K562 (cell line): ENCODE measurements at regions not wholly inside any gene's neighbourhood (a gene's known extent, or its start where the extent isn't known, plus 50 kb on each side); places are given as distances from the start of the nearest gene placed in this dataset.

ENCODE experiments used
- ATAC-seq: fragments of 200-7000 bp; cut with Tn5 transposase; 3 replicates; pipeline ENCODE4 v1.9.1; 2020; ENCODE audit warnings: moderate library complexity
- BruUV-seq: library from RNA; stranded (reverse); fragments of 400-500 nt; replicated peaks from 2 replicates; lab custom pipeline; 2021; lab: Mats Ljungman, UMichigan
- CTCF ChIA-PET: fragments of 300-600 bp; formaldehyde crosslinking; extraction: SDS; loops from one replicate; lab custom pipeline; 2021; ENCODE audit warnings: low intra/inter-chr PET ratio; lab: Yijun Ruan, JAX
- POLR2A ChIA-PET: fragments of 300-600, 350-650 bp; sonication (Branson Sonifier 250); formaldehyde crosslinking; extraction: SDS; loops from one replicate; lab custom pipeline; 2021; ENCODE audit warnings: antibody characterized with exemption, inconsistent platforms; lab: Yijun Ruan, JAX
- DNase-seq, 4 experiments: peaks; one replicate each; pipeline versions ENCODE4 v3.0.0 to v3.0.0-alpha.2; 2011 to 2018; ENCODE audit warnings: low spot score in 3 of 4, mixed read lengths in 3 of 4; ENCODE audit errors: extremely low read depth in 1 of 4
- FAIRE-seq: peaks from 2 replicates; lab custom pipeline; 2011; peaks lifted over from hg19 to GRCh38; lab: Jason Lieb, UNC
- H2AFZ ChIP-seq: 2 replicates; pipeline ENCODE4 v1.6.0; 2011; ENCODE audit warnings: low read depth, low read length, control low read depth, inconsistent platforms
- H3K27ac ChIP-seq: fragments of 200-600 bp; 3 replicates; pipeline ENCODE4 v1.8.0; 2011; ENCODE audit warnings: low read depth, mild to moderate bottlenecking, control low read depth, inconsistent platforms, low read length, moderate library complexity, mixed read lengths; ENCODE audit errors: extremely low read depth
- H3K27me3 ChIP-seq, 2 experiments: fragments of 300-600 bp in 1 of 2; 2 replicates in 1 of 2; 3 replicates in 1 of 2; pipeline versions ENCODE4 v1.6.0 to v1.8.0; 2011; ENCODE audit warnings: inconsistent platforms in 2 of 2, low read length in 2 of 2, mild to moderate bottlenecking in 1 of 2, mixed read lengths in 1 of 2, moderate library complexity in 1 of 2; ENCODE audit not compliant: control insufficient read depth in 2 of 2, insufficient read depth in 2 of 2
- H3K36me3 ChIP-seq: fragments of 300-600 bp; 3 replicates; pipeline ENCODE4 v1.8.0; 2011; ENCODE audit warnings: mild to moderate bottlenecking, low read length, inconsistent platforms; ENCODE audit not compliant: control insufficient read depth, insufficient read depth
- H3K4me1 ChIP-seq, 2 experiments: fragments of 200-600 bp in 1 of 2; replicated peaks in 1 of 2; 2 replicates in 1 of 2; 3 replicates in 1 of 2; pipeline versions ENCODE4 v1.5.1 to v1.8.0; 2011; ENCODE audit warnings: inconsistent platforms in 2 of 2, low read length in 2 of 2, mild to moderate bottlenecking in 1 of 2, mixed read lengths in 1 of 2, moderate library complexity in 1 of 2; ENCODE audit not compliant: control insufficient read depth in 2 of 2, insufficient read depth in 2 of 2
- H3K4me2 ChIP-seq: 2 replicates; pipeline ENCODE4 v1.6.1; 2011; ENCODE audit warnings: low read length, control low read depth, inconsistent platforms, mixed read lengths; ENCODE audit not compliant: insufficient read depth
- H3K4me3 ChIP-seq: fragments of 200-600 bp; sonication (generic), shearing (Covaris generic); 2 replicates; pipeline ENCODE4 v1.5.1; 2016; ENCODE audit warnings: control low read depth, inconsistent platforms
- H3K79me2 ChIP-seq: fragments of 200-600 bp; 3 replicates; pipeline ENCODE4 v1.8.0; 2011; ENCODE audit warnings: low read length, inconsistent platforms; ENCODE audit not compliant: control insufficient read depth, insufficient read depth
- H3K9ac ChIP-seq, 2 experiments: 2 replicates each; pipeline versions ENCODE4 v1.6.0 to v1.6.1; 2011; ENCODE audit warnings: low read depth in 2 of 2, low read length in 2 of 2, control low read depth in 1 of 2, inconsistent platforms in 1 of 2, mild to moderate bottlenecking in 1 of 2, mixed read lengths in 1 of 2; ENCODE audit not compliant: insufficient read depth in 1 of 2
- H3K9me1 ChIP-seq: one replicate; pipeline ENCODE4 v1.6.0; 2011; ENCODE audit warnings: inconsistent platforms, mild to moderate bottlenecking, low read length, moderate library complexity; ENCODE audit not compliant: control insufficient read depth, insufficient read depth
- H3K9me3 ChIP-seq: replicated peaks from 2 replicates; pipeline ENCODE4 v1.5.1; 2011; ENCODE audit warnings: low read depth, low read length, inconsistent platforms; ENCODE audit not compliant: control insufficient read depth, insufficient read depth
- H4K20me1 ChIP-seq: replicated peaks from 2 replicates; pipeline ENCODE4 v1.6.1; 2011; ENCODE audit warnings: low read length, inconsistent platforms, mixed read lengths; ENCODE audit not compliant: control insufficient read depth, insufficient read depth
- DIDO1 ChIP-seq: fragments of 450-650 bp; IDR thresholded peaks from 2 replicates; pipeline ENCODE4 v1.6.1; 2016; ENCODE audit warnings: low read depth, missing biosample characterization, missing genetic modification characterization
- E2F1 ChIP-seq: sonication (generic); formaldehyde crosslinking; IDR thresholded peaks from 2 replicates; pipeline ENCODE4 v1.8.1; 2023; ENCODE audit warnings: mild to moderate bottlenecking, missing genetic modification reagents, moderate library complexity
- FOXO4 ChIP-seq: fragments of 450-650 bp; formaldehyde crosslinking; IDR thresholded peaks from 2 replicates; pipeline ENCODE4 v1.4.0; 2020; ENCODE audit warnings: mild to moderate bottlenecking, moderate library complexity
- GTF3C2 ChIP-seq: IDR thresholded peaks from 3 replicates; pipeline ENCODE4 v1.6.1; 2011; ENCODE audit warnings: borderline replicate concordance, mild to moderate bottlenecking, moderate library complexity; ENCODE audit not compliant: insufficient read length; ENCODE audit errors: extremely low read depth
- IRF1 ChIP-seq: sonication (generic); formaldehyde crosslinking; IDR thresholded peaks from 2 replicates; pipeline ENCODE4 v1.8.0; 2022; ENCODE audit warnings: missing genetic modification reagents, mild to moderate bottlenecking, borderline replicate concordance
- NRF1 ChIP-seq, 2 experiments: fragments of 450-650 bp; IDR thresholded peaks in 1 of 2; conservative IDR thresholded peaks in 1 of 2; 2 replicates each; pipeline ENCODE4 v1.6.1; 2014; ENCODE audit warnings: mild to moderate bottlenecking in 2 of 2
- WGBS: fragments of 100-300 bp; shearing (Covaris generic); methylation state at CpG from one replicate; pipeline ENCODE4 v1.1.6; 2016; ENCODE audit warnings: low coverage, mixed read lengths; ENCODE audit not compliant: insufficient coverage; ENCODE audit errors: missing lambda C conversion rate; 5-methylcytosine and 5-hydroxymethylcytosine counted together
- in situ Hi-C: fragments of 300-500 bp; cut with MboI; formaldehyde crosslinking; loops from 4 replicates; pipeline ENCODE4 v1.15.0; 2018; ENCODE audit warnings: inconsistent platforms, mixed read lengths
- intact Hi-C: fragments of 100-400 bp; cut with micrococcal nuclease; formaldehyde crosslinking; loops from 2 replicates; pipeline ENCODE4 v1.14.2; 2022

- WGBS, result under 1% methylated on average over 15 of the region's 15 CpGs
- intact Hi-C loops, result no loop called here
These were observed 78.0 kb downstream of the SOWAHC start for GRCh38 chr2:109692013-109692743.

More at GRCh38 chr2:109692013-109692743, 78.0 kb downstream of the SOWAHC start:
- ATAC-seq (no peak), DNase-seq (no peak), FAIRE-seq (no peak)
- BruUV-seq, result no TSS peak
- Histone ChIP-seq H4K20me1 (no peaks in the 10 kb centered on the region), H3K4me2 (no peak overlapping the region), H3K27ac (no peak overlapping the region), H3K4me3 (no peak overlapping the region), H2AFZ (no peak overlapping the region), H3K36me3 (no peaks in the 10 kb centered on the region), H3K9ac (no peak overlapping the region), H3K79me2 (no peaks in the 10 kb centered on the region), H3K27me3 (no peaks in the 10 kb centered on the region; a peak in 1 of 5 replicates), H3K9me3 (no peaks in the 10 kb centered on the region), H3K9me1 (no peaks in the 10 kb centered on the region), H3K4me1 (no peaks in the 10 kb centered on the region)
- POLR2A ChIA-PET, result no interaction called here
- in situ Hi-C loops, result no loop called here
- no peak for TF ChIP-seq IRF1 (CRISPR knock-in tag)
- TF ChIP-seq NRF1 (conservative IDR thresholded peaks at IDR 0.05 in 1 of 2, IDR thresholded peaks at IDR 0.05 in 1 of 2), result no peak
- TF ChIP-seq DIDO1, result no peak
- no peak for TF ChIP-seq FOXO4 (CRISPR knock-in tag)
- TF ChIP-seq GTF3C2, result no peak
- TF ChIP-seq E2F1 (CRISPR knock-in tag), result no peak
- CTCF ChIA-PET, result no interaction called here
